Testis (tissue), 2 donors: ENCODE measurements at regions not wholly inside any gene's neighbourhood (a gene's known extent, or its start where the extent isn't known, plus 50 kb on each side); places are given as distances from the start of the nearest gene placed in this dataset.
"Not testable (repeated sequence)": the region's sequence is repeated elsewhere in the genome, so short reads cannot be mapped to it uniquely, and the experiment has no call there.

Experiments used
- POLR2A ChIP-seq: fragments of 450-650 bp; IDR thresholded peaks from one replicate; pipeline ENCODE4 v1.6.1; 2017; ENCODE audit warnings: antibody characterized with exemption, mild to moderate bottlenecking, moderate library complexity
- TF ChIP-seq, protein P1 (sequence below), 3 experiments: fragments of 450-650 bp in 2 of 3; fragments of 200-600 bp in 1 of 3; sonication (generic) in 1 of 3; IDR thresholded peaks; one replicate each; pipeline ENCODE4 v1.5.1; 2016 to 2019; ENCODE audit warnings: antibody characterized with exemption in 3 of 3, mild to moderate bottlenecking in 2 of 3, moderate library complexity in 1 of 3

GRCh38 chrX:150230952-150231351 lies 132.2 kb upstream of the MAMLD1 start:
- not testable (repeated sequence) for TF ChIP-seq POLR2A
- TF ChIP-seq, protein P1, sequence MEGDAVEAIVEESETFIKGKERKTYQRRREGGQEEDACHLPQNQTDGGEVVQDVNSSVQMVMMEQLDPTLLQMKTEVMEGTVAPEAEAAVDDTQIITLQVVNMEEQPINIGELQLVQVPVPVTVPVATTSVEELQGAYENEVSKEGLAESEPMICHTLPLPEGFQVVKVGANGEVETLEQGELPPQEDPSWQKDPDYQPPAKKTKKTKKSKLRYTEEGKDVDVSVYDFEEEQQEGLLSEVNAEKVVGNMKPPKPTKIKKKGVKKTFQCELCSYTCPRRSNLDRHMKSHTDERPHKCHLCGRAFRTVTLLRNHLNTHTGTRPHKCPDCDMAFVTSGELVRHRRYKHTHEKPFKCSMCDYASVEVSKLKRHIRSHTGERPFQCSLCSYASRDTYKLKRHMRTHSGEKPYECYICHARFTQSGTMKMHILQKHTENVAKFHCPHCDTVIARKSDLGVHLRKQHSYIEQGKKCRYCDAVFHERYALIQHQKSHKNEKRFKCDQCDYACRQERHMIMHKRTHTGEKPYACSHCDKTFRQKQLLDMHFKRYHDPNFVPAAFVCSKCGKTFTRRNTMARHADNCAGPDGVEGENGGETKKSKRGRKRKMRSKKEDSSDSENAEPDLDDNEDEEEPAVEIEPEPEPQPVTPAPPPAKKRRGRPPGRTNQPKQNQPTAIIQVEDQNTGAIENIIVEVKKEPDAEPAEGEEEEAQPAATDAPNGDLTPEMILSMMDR (IDR thresholded peaks at IDR 0.05), result not testable (repeated sequence)
